Adrenal gland (tissue), 5 donors: ENCODE measurements at regions not wholly inside any gene's neighbourhood (a gene's known extent, or its start where the extent isn't known, plus 50 kb on each side); places are given as distances from the start of the nearest gene placed in this dataset.

ENCODE experiments used
- POLR2A ChIP-seq, 2 donors: fragments of 450-650 bp; IDR thresholded peaks; one replicate each; pipeline ENCODE4 v1.6.1; 2017; ENCODE audit warnings: antibody characterized with exemption in 2 of 2, mild to moderate bottlenecking in 2 of 2, moderate library complexity in 1 of 2
- TF ChIP-seq, protein P1 (sequence below), 6 experiments: fragments of 450-650 bp in 4 of 6; fragments of 200-600 bp in 2 of 6; sonication (generic) in 1 of 6; IDR thresholded peaks; 1 replicate in 5 of 6; 2 replicates in 1 of 6; pipeline versions ENCODE4 v1.5.1 to v1.8.0; 2016 to 2021; ENCODE audit warnings: antibody characterized with exemption in 6 of 6, mild to moderate bottlenecking in 2 of 6, moderate library complexity in 1 of 6
- donor health status: DM: no; HTN: no; CAD: no.

- no peak for TF ChIP-seq POLR2A (IDR thresholded peaks at IDR 0.05)
- TF ChIP-seq, protein P1, sequence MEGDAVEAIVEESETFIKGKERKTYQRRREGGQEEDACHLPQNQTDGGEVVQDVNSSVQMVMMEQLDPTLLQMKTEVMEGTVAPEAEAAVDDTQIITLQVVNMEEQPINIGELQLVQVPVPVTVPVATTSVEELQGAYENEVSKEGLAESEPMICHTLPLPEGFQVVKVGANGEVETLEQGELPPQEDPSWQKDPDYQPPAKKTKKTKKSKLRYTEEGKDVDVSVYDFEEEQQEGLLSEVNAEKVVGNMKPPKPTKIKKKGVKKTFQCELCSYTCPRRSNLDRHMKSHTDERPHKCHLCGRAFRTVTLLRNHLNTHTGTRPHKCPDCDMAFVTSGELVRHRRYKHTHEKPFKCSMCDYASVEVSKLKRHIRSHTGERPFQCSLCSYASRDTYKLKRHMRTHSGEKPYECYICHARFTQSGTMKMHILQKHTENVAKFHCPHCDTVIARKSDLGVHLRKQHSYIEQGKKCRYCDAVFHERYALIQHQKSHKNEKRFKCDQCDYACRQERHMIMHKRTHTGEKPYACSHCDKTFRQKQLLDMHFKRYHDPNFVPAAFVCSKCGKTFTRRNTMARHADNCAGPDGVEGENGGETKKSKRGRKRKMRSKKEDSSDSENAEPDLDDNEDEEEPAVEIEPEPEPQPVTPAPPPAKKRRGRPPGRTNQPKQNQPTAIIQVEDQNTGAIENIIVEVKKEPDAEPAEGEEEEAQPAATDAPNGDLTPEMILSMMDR (IDR thresholded peaks at IDR 0.05): no peak
Observed at GRCh38 chr16:54734156-54734555, 196.5 kb upstream of the IRX5 start.
